NCI-H82 treated with DMSO at 0.1 percent for 48 hours (cell line): ENCODE measurements at regions not wholly inside any gene's neighbourhood (a gene's known extent, or its start where the extent isn't known, plus 50 kb on each side); places are given as distances from the start of the nearest gene placed in this dataset.
"Not testable (repeated sequence)": the region's sequence is repeated elsewhere in the genome, so short reads cannot be mapped to it uniquely, and the experiment has no call there.

Source experiments
- DNase-seq: peaks from one replicate; lab custom pipeline; 2025; ENCODE audit not compliant: unreplicated experiment; lab: John Stamatoyannopoulos, UW

- DNase-seq = no peak
Measured at GRCh38 chr18:73688851-73689711, 458.6 kb downstream of the FBXO15 start.

- DNase-seq = no peak
Measured at GRCh38 chr18:73688161-73688560, 459.5 kb downstream of the FBXO15 start.

GRCh38 chr18:73684647-73685046 is 463.0 kb downstream of the FBXO15 start:
- no peak for DNase-seq

GRCh38 chr18:73683409-73684238 is 464.0 kb downstream of the FBXO15 start:
- DNase-seq = no peak

GRCh38 chr18:73681912-73682311 is 465.7 kb downstream of the FBXO15 start:
- DNase-seq = no peak

- no peak for DNase-seq
Measured at GRCh38 chr18:73681398-73681797, 466.2 kb downstream of the FBXO15 start.

- DNase-seq = no peak
Measured at GRCh38 chr18:73679941-73680712, 467.5 kb downstream of the FBXO15 start.

- no peak for DNase-seq
Measured at GRCh38 chr18:73677450-73677849, 470.2 kb downstream of the FBXO15 start.

- DNase-seq = no peak
Measured at GRCh38 chr18:73674125-73674865, 473.3 kb downstream of the FBXO15 start.

- not testable (repeated sequence) for DNase-seq
Measured at GRCh38 chr18:73671480-73671879, 476.2 kb downstream of the FBXO15 start.

GRCh38 chr18:73670524-73670923 is 477.1 kb downstream of the FBXO15 start:
- no peak for DNase-seq

- DNase-seq = no peak
Measured at GRCh38 chr18:73670039-73670438, 477.6 kb downstream of the FBXO15 start.

GRCh38 chr18:73669297-73669696 is 478.3 kb downstream of the FBXO15 start:
- peak; percentile 22 for DNase-seq

- no peak for DNase-seq
Measured at GRCh38 chr18:73668051-73668450, 479.6 kb downstream of the FBXO15 start.

GRCh38 chr18:73666772-73667171 is 480.9 kb downstream of the FBXO15 start:
- DNase-seq = no peak

- DNase-seq = no peak
Measured at GRCh38 chr18:73664896-73665295, 482.7 kb downstream of the FBXO15 start.

GRCh38 chr18:73663581-73663980 is 484.1 kb downstream of the FBXO15 start:
- no peak for DNase-seq

GRCh38 chr18:73662421-73662820 is 485.2 kb downstream of the FBXO15 start:
- no peak for DNase-seq

GRCh38 chr18:73660931-73661856 is 486.4 kb downstream of the FBXO15 start:
- DNase-seq = no peak

- DNase-seq = no peak
Measured at GRCh38 chr18:73656691-73657090, 490.9 kb downstream of the FBXO15 start.
